Left ventricle myocardium inferior (tissue), 1 donor: ENCODE measurements at regions not wholly inside any gene's neighbourhood (a gene's known extent, or its start where the extent isn't known, plus 50 kb on each side); places are given as distances from the start of the nearest gene placed in this dataset.

Experiments
- DNase-seq: peaks from one replicate; pipeline ENCODE4 v3.0.0-alpha.2; 2020
- H3K27ac ChIP-seq: fragments of 200-600 bp; replicated peaks from 2 replicates; pipeline ENCODE4 v1.8.0; 2021
- H3K27me3 ChIP-seq: fragments of 200-600 bp; 2 replicates; pipeline ENCODE4 v1.8.0; 2021; ENCODE audit warnings: low read depth
- H3K36me3 ChIP-seq: fragments of 200-600 bp; 2 replicates; pipeline ENCODE4 v1.8.0; 2021
- H3K4me1 ChIP-seq: fragments of 200-600 bp; 2 replicates; pipeline ENCODE4 v1.8.0; 2021
- H3K4me3 ChIP-seq: fragments of 200-600 bp; 2 replicates; pipeline ENCODE4 v1.8.0; 2021; ENCODE audit warnings: mild to moderate bottlenecking, moderate library complexity
- H3K9me3 ChIP-seq: fragments of 200-600 bp; replicated peaks from 2 replicates; pipeline ENCODE4 v1.8.0; 2021
- intact Hi-C: fragments of 100-400 bp; cut with micrococcal nuclease; formaldehyde crosslinking; loops from one replicate; pipeline ENCODE4 v1.11.0; 2022
- TF ChIP-seq, protein P1 (sequence below): fragments of 200-600 bp; IDR thresholded peaks from 2 replicates; pipeline ENCODE4 v1.8.0; 2021; ENCODE audit warnings: antibody characterized with exemption, mild to moderate bottlenecking, borderline replicate concordance
- donor health status: DM: no; HTN: yes; CAD: no; lungs with severe emphysema.

GRCh38 chr16:85345129-85345639, 232.9 kb upstream of the CIBAR2 start:
- Histone ChIP-seq H3K36me3 (no peaks in the 10 kb centered on the region), H3K27ac (no peak overlapping the region), H3K9me3 (no peaks in the 10 kb centered on the region), H3K4me3 (no peak overlapping the region), H3K4me1 (peaks cover 8% of the 10 kb centered on the region), H3K27me3 (no peaks in the 10 kb centered on the region)
- TF ChIP-seq, protein P1, sequence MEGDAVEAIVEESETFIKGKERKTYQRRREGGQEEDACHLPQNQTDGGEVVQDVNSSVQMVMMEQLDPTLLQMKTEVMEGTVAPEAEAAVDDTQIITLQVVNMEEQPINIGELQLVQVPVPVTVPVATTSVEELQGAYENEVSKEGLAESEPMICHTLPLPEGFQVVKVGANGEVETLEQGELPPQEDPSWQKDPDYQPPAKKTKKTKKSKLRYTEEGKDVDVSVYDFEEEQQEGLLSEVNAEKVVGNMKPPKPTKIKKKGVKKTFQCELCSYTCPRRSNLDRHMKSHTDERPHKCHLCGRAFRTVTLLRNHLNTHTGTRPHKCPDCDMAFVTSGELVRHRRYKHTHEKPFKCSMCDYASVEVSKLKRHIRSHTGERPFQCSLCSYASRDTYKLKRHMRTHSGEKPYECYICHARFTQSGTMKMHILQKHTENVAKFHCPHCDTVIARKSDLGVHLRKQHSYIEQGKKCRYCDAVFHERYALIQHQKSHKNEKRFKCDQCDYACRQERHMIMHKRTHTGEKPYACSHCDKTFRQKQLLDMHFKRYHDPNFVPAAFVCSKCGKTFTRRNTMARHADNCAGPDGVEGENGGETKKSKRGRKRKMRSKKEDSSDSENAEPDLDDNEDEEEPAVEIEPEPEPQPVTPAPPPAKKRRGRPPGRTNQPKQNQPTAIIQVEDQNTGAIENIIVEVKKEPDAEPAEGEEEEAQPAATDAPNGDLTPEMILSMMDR = no peak
- no peak for DNase-seq
- intact Hi-C loops = no loop called here

GRCh38 chr16:85346404-85347212, 234.3 kb upstream of the CIBAR2 start:
- intact Hi-C loops = no loop called here
- H3K9me3 ChIP-seq = no peaks in the 10 kb centered on the region
- no peaks in the 10 kb centered on the region for H3K27me3 ChIP-seq
- no peak overlapping the region for H3K4me3 ChIP-seq
- TF ChIP-seq, protein P1 = no peak
- peaks cover 18% of the 10 kb centered on the region for H3K4me1 ChIP-seq
- no peak overlapping the region for H3K27ac ChIP-seq
- H3K36me3 ChIP-seq = no peaks in the 10 kb centered on the region
- DNase-seq = no peak

GRCh38 chr16:85347213-85347591, 234.9 kb upstream of the CIBAR2 start:
- no peaks in the 10 kb centered on the region for H3K27me3 ChIP-seq
- intact Hi-C loops = no loop called here
- H3K4me1 ChIP-seq = peaks cover 23% of the 10 kb centered on the region
- no peak overlapping the region for H3K27ac ChIP-seq
- TF ChIP-seq, protein P1 = peak; percentile 35
- DNase-seq = no peak
- no peaks in the 10 kb centered on the region for H3K36me3 ChIP-seq
- H3K9me3 ChIP-seq = no peaks in the 10 kb centered on the region
- H3K4me3 ChIP-seq = no peak overlapping the region

DNA sequence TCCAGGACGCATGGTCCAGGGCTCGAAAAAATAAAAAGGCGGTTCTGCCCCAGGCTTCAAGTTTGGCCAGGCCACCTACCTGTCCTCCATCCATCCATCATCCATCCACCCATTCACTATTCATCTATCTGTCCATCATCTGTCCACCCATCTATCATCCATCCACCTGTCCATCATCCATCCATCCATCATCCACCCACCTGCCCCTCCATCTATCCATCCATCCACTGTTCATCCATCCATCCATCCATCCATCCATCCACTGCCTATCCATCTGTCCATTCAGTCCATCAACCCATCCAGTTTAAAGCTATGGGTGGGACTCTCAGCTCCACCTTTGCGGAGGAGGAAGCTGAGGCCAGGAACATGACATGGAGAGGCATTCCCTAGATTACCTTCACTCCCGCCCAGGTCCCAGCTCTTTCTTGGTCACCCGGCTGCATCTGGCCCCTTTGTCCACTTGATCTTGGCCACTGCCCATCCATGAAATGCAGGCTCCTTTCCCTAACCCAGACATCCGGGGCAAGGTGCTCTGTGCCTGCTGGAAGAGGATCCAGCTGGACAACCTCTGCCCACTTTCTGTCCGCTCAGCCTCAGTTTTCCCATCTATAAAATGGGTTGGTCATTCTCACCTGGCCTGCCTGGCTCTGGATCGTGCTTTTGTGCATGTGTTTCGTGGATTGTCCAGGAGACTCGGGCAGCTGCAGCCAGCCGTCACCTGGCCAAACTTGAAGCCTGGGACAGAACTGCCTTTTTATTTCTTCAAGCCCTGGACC, 236.0 kb upstream of the CIBAR2 start:
- H3K27ac ChIP-seq = no peak overlapping the region
- H3K27me3 ChIP-seq = no peaks in the 10 kb centered on the region
- peaks cover 23% of the 10 kb centered on the region for H3K4me1 ChIP-seq
- intact Hi-C loops = no loop called here
- no peaks in the 10 kb centered on the region for H3K36me3 ChIP-seq
- no peak overlapping the region for H3K4me3 ChIP-seq
- H3K9me3 ChIP-seq = no peaks in the 10 kb centered on the region
- no peak for DNase-seq
- TF ChIP-seq, protein P1 = no peak

DNA sequence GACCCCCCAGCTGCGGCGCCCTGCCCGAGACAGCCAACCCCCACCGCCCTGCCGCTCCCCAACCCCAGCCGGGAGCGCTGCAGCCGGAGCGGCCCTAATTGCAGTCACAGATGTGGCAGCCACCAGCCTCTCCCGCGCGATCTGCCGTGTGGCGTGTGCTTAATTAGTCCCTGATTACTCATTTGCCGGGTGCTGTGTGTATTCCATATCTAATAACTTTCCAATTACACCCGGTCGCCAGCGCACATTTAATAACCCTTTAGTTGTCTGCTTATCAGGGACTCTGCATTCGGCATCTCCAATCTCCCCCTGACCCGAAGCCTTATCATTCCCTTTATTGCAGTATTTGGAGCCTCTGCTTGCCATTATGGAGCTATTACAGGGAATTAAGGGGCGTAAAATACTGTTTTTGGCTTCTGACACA, 236.7 kb upstream of the CIBAR2 start:
- H3K4me3 ChIP-seq = no peak overlapping the region
- H3K9me3 ChIP-seq = no peaks in the 10 kb centered on the region
- H3K4me1 ChIP-seq = peaks cover 23% of the 10 kb centered on the region
- no peak for DNase-seq
- no peaks in the 10 kb centered on the region for H3K36me3 ChIP-seq
- no peaks in the 10 kb centered on the region for H3K27me3 ChIP-seq
- TF ChIP-seq, protein P1 = no peak
- intact Hi-C loops = no loop called here
- H3K27ac ChIP-seq = no peak overlapping the region
